Epithelial cell of esophagus (primary cell): ENCODE measurements at regions not wholly inside any gene's neighbourhood (a gene's known extent, or its start where the extent isn't known, plus 50 kb on each side); places are given as distances from the start of the nearest gene placed in this dataset.
"Not testable (repeated sequence)": the region's sequence is repeated elsewhere in the genome, so short reads cannot be mapped to it uniquely, and the experiment has no call there.

ENCODE experiments used
- DNase-seq: peaks from one replicate; pipeline ENCODE4 v3.0.0; 2010; ENCODE audit warnings: low read depth
- H3K4me3 ChIP-seq: 2 replicates; pipeline ENCODE4 v1.5.1; 2011; ENCODE audit warnings: mild to moderate bottlenecking, low read length, control low read depth
- TF ChIP-seq, protein P1 (sequence below): IDR thresholded peaks from 2 replicates; pipeline ENCODE4 v1.5.1; 2011; ENCODE audit warnings: low read depth, mild to moderate bottlenecking, low read length, control low read depth, inconsistent platforms; ENCODE audit not compliant: insufficient read depth; ENCODE audit errors: missing control alignments

DNA sequence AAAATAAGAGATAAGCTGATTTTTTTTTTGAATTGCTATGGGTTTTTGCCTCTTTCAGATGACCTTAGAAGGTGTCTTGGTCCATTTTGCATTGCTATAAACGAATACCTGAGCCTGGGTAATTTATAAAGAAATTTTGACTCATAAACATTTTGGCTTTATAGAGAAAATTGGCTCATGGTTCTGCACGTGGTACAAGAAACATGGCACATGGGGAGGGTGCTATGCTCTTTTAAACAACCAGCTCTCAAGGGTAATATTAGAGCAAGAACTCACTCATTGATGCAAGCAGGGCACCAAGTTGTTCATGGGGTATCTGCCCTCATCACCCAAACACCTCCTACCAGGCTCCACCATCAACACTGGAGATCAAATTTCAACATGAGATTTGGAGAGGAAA, 408.8 kb downstream of the NUP35 start:
- no peak for DNase-seq
- TF ChIP-seq, protein P1, sequence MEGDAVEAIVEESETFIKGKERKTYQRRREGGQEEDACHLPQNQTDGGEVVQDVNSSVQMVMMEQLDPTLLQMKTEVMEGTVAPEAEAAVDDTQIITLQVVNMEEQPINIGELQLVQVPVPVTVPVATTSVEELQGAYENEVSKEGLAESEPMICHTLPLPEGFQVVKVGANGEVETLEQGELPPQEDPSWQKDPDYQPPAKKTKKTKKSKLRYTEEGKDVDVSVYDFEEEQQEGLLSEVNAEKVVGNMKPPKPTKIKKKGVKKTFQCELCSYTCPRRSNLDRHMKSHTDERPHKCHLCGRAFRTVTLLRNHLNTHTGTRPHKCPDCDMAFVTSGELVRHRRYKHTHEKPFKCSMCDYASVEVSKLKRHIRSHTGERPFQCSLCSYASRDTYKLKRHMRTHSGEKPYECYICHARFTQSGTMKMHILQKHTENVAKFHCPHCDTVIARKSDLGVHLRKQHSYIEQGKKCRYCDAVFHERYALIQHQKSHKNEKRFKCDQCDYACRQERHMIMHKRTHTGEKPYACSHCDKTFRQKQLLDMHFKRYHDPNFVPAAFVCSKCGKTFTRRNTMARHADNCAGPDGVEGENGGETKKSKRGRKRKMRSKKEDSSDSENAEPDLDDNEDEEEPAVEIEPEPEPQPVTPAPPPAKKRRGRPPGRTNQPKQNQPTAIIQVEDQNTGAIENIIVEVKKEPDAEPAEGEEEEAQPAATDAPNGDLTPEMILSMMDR: no peak
- H3K4me3 ChIP-seq: no peak overlapping the region

DNA sequence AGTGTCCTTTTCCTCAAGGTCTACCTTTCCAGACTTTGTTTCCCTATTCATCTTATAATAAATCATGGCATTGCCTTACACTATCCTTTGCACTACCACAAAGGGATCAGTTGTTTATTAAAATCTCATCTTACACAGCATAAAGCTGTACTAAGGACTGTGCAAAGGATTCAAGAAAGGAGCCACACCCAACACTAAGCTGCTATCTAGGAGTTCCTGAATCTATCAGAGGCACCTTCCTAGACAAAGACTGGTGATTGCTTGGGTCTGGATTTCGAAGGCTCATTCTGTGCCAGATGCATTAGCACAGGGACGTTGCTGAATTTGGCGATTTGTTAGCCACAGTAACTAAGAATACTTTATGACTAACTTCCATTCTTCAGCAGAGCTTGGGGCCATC, 412.0 kb downstream of the NUP35 start:
- DNase-seq: no peak
- TF ChIP-seq, protein P1: no peak
- no peak overlapping the region for H3K4me3 ChIP-seq

DNA sequence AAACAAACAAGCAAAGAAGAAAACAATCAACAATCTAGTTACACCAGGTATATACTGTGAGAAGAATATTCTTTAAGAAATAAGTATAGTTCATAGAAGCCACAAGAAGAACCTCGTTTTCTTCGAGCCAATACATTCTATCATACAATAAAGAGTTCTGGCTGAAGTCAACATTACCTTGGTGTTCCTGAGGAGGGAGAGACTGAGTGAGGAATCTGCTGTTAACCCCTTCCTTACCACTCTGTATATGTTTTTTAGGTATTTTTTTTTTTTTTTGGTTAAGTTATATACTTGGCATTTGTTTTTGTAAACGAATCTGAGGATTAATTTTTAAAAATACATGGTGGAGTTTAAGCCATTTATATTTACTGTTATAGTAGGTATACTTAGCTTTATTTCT, 412.5 kb downstream of the NUP35 start:
- H3K4me3 ChIP-seq: no peak overlapping the region
- TF ChIP-seq, protein P1: no peak
- DNase-seq: no peak

DNA sequence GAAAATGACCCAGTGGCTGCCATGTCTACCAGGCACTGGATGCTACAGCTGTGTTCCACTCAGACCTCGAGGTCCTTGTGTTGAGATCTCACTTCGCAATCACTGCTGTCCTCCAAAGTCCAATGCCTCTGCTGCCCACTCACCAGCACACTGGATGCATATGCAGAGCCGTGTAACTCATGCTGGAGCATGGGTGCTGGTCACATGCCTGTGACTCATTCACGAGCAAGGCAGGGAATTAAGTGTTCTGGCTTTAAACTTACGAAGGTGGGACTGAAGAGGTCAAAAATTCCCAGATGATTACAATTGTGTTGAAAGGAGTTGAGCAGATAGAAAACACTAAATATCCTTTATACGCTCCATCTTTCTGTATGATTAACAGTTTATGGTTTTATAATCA, 417.5 kb downstream of the NUP35 start:
- no peak overlapping the region for H3K4me3 ChIP-seq
- peak; percentile 44 for DNase-seq
- TF ChIP-seq, protein P1: no peak

DNA sequence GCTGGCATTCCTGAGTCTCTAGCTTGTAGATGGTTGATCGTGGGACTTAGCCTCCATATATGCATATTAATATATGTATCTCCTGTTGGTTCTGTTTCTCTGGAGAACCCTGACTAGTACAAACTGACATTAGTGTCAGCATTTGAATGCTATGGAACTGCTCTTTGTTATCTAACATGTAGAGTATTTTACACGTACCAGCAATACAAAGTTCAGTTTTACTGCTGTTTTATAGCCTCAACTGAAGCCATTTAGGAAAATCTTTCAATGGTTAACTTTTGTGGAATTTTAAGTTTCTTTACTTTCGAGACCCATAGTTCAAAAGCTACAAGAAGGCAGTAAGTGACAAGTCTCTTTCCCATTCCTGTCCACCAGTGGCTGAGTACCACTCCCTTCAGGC, 418.4 kb downstream of the NUP35 start:
- no peak for DNase-seq
- no peak overlapping the region for H3K4me3 ChIP-seq
- TF ChIP-seq, protein P1: no peak

DNA sequence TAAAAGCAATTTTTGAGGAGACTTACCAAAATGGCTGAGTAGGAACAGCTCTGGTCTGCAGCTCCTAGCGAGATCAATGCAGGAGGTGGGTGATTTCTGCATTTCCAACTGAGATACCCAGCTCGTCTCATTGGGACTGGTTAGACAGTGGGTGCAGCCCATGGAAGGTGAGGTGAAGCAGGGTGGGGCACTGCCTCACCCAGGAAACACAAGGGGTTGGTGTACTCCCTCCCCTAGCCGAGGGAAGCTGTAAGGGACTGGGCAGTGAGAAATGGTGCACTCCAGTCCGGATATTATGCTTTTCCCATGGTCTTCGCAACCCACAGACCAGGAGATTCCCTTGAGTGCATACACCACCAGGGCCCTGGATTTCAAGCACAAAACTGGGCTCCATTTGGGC, 419.0 kb downstream of the NUP35 start:
- H3K4me3 ChIP-seq: no peak overlapping the region
- DNase-seq: no peak
- TF ChIP-seq, protein P1: no peak

DNA sequence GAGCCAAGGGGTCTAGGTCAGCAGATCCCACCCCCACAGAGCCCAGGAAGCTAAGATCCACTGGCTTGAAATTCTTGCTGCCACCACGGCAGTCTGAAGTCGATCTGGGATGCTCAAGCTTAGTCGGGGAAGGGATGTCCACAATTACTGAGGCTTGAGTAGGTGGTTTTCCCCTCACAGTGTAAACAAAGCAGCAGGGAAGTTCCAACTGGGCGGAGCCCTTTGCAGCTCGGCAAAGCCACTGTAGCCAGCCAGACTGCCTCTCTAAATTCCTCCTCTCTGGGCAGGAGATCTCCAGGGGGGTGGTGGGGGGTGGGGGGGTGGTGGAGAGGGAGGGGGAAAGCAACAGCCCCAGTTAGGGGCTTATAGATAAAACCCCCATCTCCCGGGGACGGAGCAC, 419.5 kb downstream of the NUP35 start:
- DNase-seq: peak; percentile 32

DNA sequence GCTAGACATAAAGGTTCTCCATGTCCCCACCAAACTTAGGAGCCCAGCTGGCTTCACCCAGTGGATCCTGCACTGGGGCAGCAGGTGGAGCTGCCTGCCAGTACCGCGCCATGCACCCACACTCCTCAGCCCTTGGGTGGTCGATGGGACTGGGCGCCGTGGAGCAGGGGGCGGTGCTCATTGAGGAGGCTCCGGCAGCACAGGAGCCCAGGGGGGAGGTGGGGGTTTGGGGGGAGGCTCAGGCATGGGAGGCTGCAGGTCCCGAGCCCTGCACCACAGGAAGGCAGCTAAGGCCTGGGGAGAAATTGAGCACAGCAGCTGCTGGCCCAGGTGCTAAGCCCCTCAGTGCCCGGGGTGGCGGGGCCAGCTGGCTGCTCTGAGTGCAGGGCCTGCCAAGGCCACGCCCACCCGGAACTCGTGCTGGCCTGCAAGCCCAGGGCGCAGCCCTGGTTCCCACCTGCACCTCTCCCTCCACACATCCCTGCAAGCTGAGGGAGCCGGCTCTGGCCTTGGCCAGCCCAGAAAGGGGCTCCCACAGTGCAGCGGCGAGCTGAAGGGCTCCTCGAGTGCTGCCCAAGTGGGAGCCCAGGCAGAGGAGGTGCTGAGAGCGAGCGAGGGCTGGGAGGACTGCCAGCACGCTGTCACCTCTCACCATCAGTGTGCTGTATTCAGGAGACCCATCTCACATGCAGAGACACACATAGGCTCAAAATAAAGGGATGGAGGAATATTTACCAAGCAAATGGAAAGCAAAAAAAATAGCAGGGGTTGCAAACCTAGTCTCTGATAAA, 422.5 kb downstream of the NUP35 start:
- not testable (repeated sequence) for H3K4me3 ChIP-seq, DNase-seq

More for the DNA sequence above, 419.5 kb downstream of the NUP35 start:
- TF ChIP-seq, protein P1: no peak
- H3K4me3 ChIP-seq: no peak overlapping the region
